GM12875 (cell line): ENCODE measurements at regions not wholly inside any gene's neighbourhood (a gene's known extent, or its start where the extent isn't known, plus 50 kb on each side); places are given as distances from the start of the nearest gene placed in this dataset.
"Not testable (repeated sequence)": the region's sequence is repeated elsewhere in the genome, so short reads cannot be mapped to it uniquely, and the experiment has no call there.

ENCODE experiments used
- H3K4me3 ChIP-seq: one replicate; pipeline ENCODE4 v1.5.1; 2011; ENCODE audit warnings: low read depth, low read length, control low read depth

- H3K4me3 ChIP-seq, result not testable (repeated sequence)
These were observed 170.6 kb upstream of the ERV3-1 start for GRCh38 chr7:65177041-65177440.

- not testable (repeated sequence) for H3K4me3 ChIP-seq
These were observed 143.6 kb upstream of the ERV3-1 start for GRCh38 chr7:65150105-65150504.

GRCh38 chr7:65146118-65146914 is 139.8 kb upstream of the ERV3-1 start:
- H3K4me3 ChIP-seq, result not testable (repeated sequence)

- not testable (repeated sequence) for H3K4me3 ChIP-seq
These were observed 139.2 kb upstream of the ERV3-1 start for GRCh38 chr7:65145710-65146109.

GRCh38 chr7:65145008-65145407 is 138.5 kb upstream of the ERV3-1 start:
- not testable (repeated sequence) for H3K4me3 ChIP-seq

GRCh38 chr7:65144557-65144956 is 138.1 kb upstream of the ERV3-1 start:
- H3K4me3 ChIP-seq, result not testable (repeated sequence)

- not testable (repeated sequence) for H3K4me3 ChIP-seq
These were observed 137.6 kb upstream of the ERV3-1 start for GRCh38 chr7:65144119-65144518.

GRCh38 chr7:65141894-65142293 is 135.4 kb upstream of the ERV3-1 start:
- not testable (repeated sequence) for H3K4me3 ChIP-seq

- H3K4me3 ChIP-seq, result not testable (repeated sequence)
These were observed 134.9 kb upstream of the ERV3-1 start for GRCh38 chr7:65141405-65141778.

GRCh38 chr7:65140543-65141404 is 134.3 kb upstream of the ERV3-1 start:
- not testable (repeated sequence) for H3K4me3 ChIP-seq

GRCh38 chr7:65136850-65137249 is 130.4 kb upstream of the ERV3-1 start:
- not testable (repeated sequence) for H3K4me3 ChIP-seq

- not testable (repeated sequence) for H3K4me3 ChIP-seq
These were observed 126.6 kb upstream of the ERV3-1 start for GRCh38 chr7:65133087-65133486.

GRCh38 chr7:65132256-65132655 is 125.8 kb upstream of the ERV3-1 start:
- not testable (repeated sequence) for H3K4me3 ChIP-seq

GRCh38 chr7:65127364-65127763 is 120.9 kb upstream of the ERV3-1 start:
- not testable (repeated sequence) for H3K4me3 ChIP-seq

- not testable (repeated sequence) for H3K4me3 ChIP-seq
These were observed 118.1 kb upstream of the ERV3-1 start for GRCh38 chr7:65124600-65124999.

GRCh38 chr7:65105650-65106203 is 99.2 kb upstream of the ERV3-1 start:
- not testable (repeated sequence) for H3K4me3 ChIP-seq

- H3K4me3 ChIP-seq, result not testable (repeated sequence)
These were observed 94.0 kb upstream of the ERV3-1 start for GRCh38 chr7:65100499-65100898.

- peak overlapping the region; percentile 85 for H3K4me3 ChIP-seq
These were observed 75.2 kb upstream of the ERV3-1 start for GRCh38 chr7:65081669-65082055.
